HepG2 (cell line): ENCODE measurements at regions not wholly inside any gene's neighbourhood (a gene's known extent, or its start where the extent isn't known, plus 50 kb on each side); places are given as distances from the start of the nearest gene placed in this dataset.

Source experiments
- ATAC-seq: fragments of 200-7000 bp; cut with Tn5 transposase; 3 replicates; pipeline ENCODE4 v1.9.1; 2020; ENCODE audit warnings: mild to moderate bottlenecking, moderate library complexity
- BruUV-seq: library from RNA; stranded (reverse); fragments of 400-500 nt; replicated peaks from 2 replicates; lab custom pipeline; 2021; lab: Mats Ljungman, UMichigan
- CTCF ChIA-PET: fragments of 300-600 bp; formaldehyde crosslinking; extraction: SDS; loops from one replicate; lab custom pipeline; 2021; ENCODE audit warnings: low total read pairs, inconsistent platforms, low intra/inter-chr PET ratio; lab: Yijun Ruan, JAX
- POLR2A ChIA-PET: fragments of 350-600 bp; sonication (Branson Sonifier 250); formaldehyde crosslinking; loops from one replicate; lab custom pipeline; 2020; ENCODE audit warnings: antibody characterized with exemption, inconsistent platforms; lab: Yijun Ruan, JAX
- DNase-seq: peaks from one replicate; pipeline ENCODE4 v3.0.0-alpha.2; 2015; ENCODE audit warnings: low spot score
- FAIRE-seq: peaks from 3 replicates; lab custom pipeline; 2011; peaks lifted over from hg19 to GRCh38; lab: Jason Lieb, UNC
- H2AFZ ChIP-seq: one replicate; pipeline ENCODE4 v1.6.1; 2011; ENCODE audit warnings: low read length, inconsistent platforms
- H3K27ac ChIP-seq: fragments of 300-600 bp; 3 replicates; pipeline ENCODE4 v1.8.0; 2011; ENCODE audit warnings: mixed run types, mild to moderate bottlenecking, mixed read lengths, low read length, inconsistent platforms; ENCODE audit not compliant: insufficient read depth; ENCODE audit errors: extremely low read length
- H3K27me3 ChIP-seq, 2 experiments: fragments of 200-600 bp in 1 of 2; 2 replicates in 1 of 2; 3 replicates in 1 of 2; pipeline versions ENCODE4 v1.6.0 to v1.8.0; 2011; ENCODE audit warnings: low read length in 2 of 2, mild to moderate bottlenecking in 2 of 2, moderate library complexity in 2 of 2, inconsistent platforms in 1 of 2; ENCODE audit not compliant: insufficient read depth in 2 of 2, control insufficient read depth in 1 of 2
- H3K36me3 ChIP-seq, 2 experiments: fragments of 200-600 bp in 1 of 2; replicated peaks in 1 of 2; 2 replicates in 1 of 2; 3 replicates in 1 of 2; pipeline versions ENCODE4 v1.5.1 to v1.8.0; 2011; ENCODE audit warnings: low read length in 2 of 2, inconsistent platforms in 1 of 2; ENCODE audit not compliant: insufficient read depth in 2 of 2, control insufficient read depth in 1 of 2
- H3K4me1 ChIP-seq: 2 replicates; pipeline ENCODE4 v1.5.1; 2012; ENCODE audit warnings: low read length, inconsistent platforms; ENCODE audit not compliant: insufficient read depth
- H3K4me2 ChIP-seq: 2 replicates; pipeline ENCODE4 v1.6.0; 2011; ENCODE audit warnings: low read depth, low read length, inconsistent platforms
- H3K4me3 ChIP-seq, 3 experiments: fragments of 200-600 bp in 1 of 3; sonication (generic), shearing (Covaris generic) in 1 of 3; replicated peaks in 1 of 3; 2 replicates each; pipeline ENCODE4 v1.5.1; 2011 to 2016; ENCODE audit warnings: low read length in 3 of 3, inconsistent platforms in 2 of 3, low read depth in 2 of 3, mild to moderate bottlenecking in 2 of 3, control low read depth in 1 of 3, mixed read lengths in 1 of 3; ENCODE audit not compliant: insufficient read depth in 1 of 3
- H3K79me2 ChIP-seq: one replicate; pipeline ENCODE4 v1.6.1; 2011; ENCODE audit warnings: low read length, inconsistent platforms; ENCODE audit not compliant: insufficient read depth
- H3K9ac ChIP-seq: 2 replicates; pipeline ENCODE4 v1.6.0; 2011; ENCODE audit warnings: mild to moderate bottlenecking, low read depth, low read length, inconsistent platforms; ENCODE audit not compliant: insufficient read depth
- H3K9me3 ChIP-seq: 2 replicates; pipeline ENCODE4 v1.5.1; 2012; ENCODE audit warnings: mild to moderate bottlenecking, low read length
- H4K20me1 ChIP-seq: 2 replicates; pipeline ENCODE4 v1.6.0; 2011; ENCODE audit warnings: inconsistent platforms, mild to moderate bottlenecking, low read length, moderate library complexity; ENCODE audit not compliant: insufficient read depth
- CEBPB ChIP-seq: IDR thresholded peaks from 2 replicates; pipeline ENCODE4 v1.6.1; 2011; ENCODE audit warnings: low read depth, low read length, improper control_type of control experiment, borderline replicate concordance
- GRHL1 ChIP-seq: sonication (generic); formaldehyde crosslinking; conservative IDR thresholded peaks from 2 replicates; pipeline ENCODE4 v1.8.0; 2022; ENCODE audit warnings: missing genetic modification reagents
- KLF13 ChIP-seq: sonication (generic); formaldehyde crosslinking; IDR thresholded peaks from 2 replicates; pipeline ENCODE4 v1.4.0; 2020; ENCODE audit warnings: mild to moderate bottlenecking, missing genetic modification reagents
- MEF2D ChIP-seq: sonication (generic); formaldehyde crosslinking; IDR thresholded peaks from 2 replicates; pipeline ENCODE4 v1.5.1; 2020; ENCODE audit warnings: mild to moderate bottlenecking, missing genetic modification reagents
- MXD3 ChIP-seq: IDR thresholded peaks from 2 replicates; pipeline ENCODE4 v1.6.1; 2016; ENCODE audit warnings: mild to moderate bottlenecking, missing biosample characterization, missing genetic modification reagents
- PHF20 ChIP-seq: sonication (generic); formaldehyde crosslinking; IDR thresholded peaks from 2 replicates; pipeline ENCODE4 v1.5.0; 2020; ENCODE audit warnings: mild to moderate bottlenecking, missing genetic modification reagents
- SP4 ChIP-seq: sonication (generic); formaldehyde crosslinking; IDR thresholded peaks from 2 replicates; pipeline ENCODE4 v1.8.1; 2023; ENCODE audit warnings: mild to moderate bottlenecking, missing genetic modification reagents
- TCF7 ChIP-seq: sonication (generic); IDR thresholded peaks from 2 replicates; pipeline ENCODE4 v1.6.1; 2016; ENCODE audit warnings: antibody characterized with exemption, low read depth
- THRA ChIP-seq: sonication (generic); formaldehyde crosslinking; IDR thresholded peaks from 2 replicates; pipeline ENCODE4 v1.4.0; 2020; ENCODE audit warnings: missing genetic modification reagents, borderline replicate concordance
- ZFP36 ChIP-seq: fragments of 150-350 bp; IDR thresholded peaks from 2 replicates; pipeline ENCODE4 v1.6.1; 2018; ENCODE audit warnings: borderline replicate concordance, low read length, low read depth; ENCODE audit not compliant: partially characterized antibody
- ZNF232 ChIP-seq: sonication (generic); formaldehyde crosslinking; IDR thresholded peaks from 2 replicates; pipeline ENCODE4 v1.4.0; 2020; ENCODE audit warnings: missing genetic modification reagents, borderline replicate concordance
- ZNF260 ChIP-seq: sonication (generic); formaldehyde crosslinking; IDR thresholded peaks from 2 replicates; pipeline ENCODE4 v1.4.0; 2020; ENCODE audit warnings: missing genetic modification reagents, low read depth, mild to moderate bottlenecking, borderline replicate concordance
- ZNF264 ChIP-seq: sonication (generic); formaldehyde crosslinking; IDR thresholded peaks from 2 replicates; pipeline ENCODE4 v1.4.0; 2020; ENCODE audit warnings: missing genetic modification reagents
- ZNF580 ChIP-seq: IDR thresholded peaks from 2 replicates; pipeline ENCODE4 v1.6.1; 2016; ENCODE audit warnings: low read depth, borderline replicate concordance
- ZNF703 ChIP-seq: sonication (generic); formaldehyde crosslinking; IDR thresholded peaks from 2 replicates; pipeline ENCODE4 v1.5.1; 2020; ENCODE audit warnings: missing genetic modification reagents, mild to moderate bottlenecking, moderate library complexity, borderline replicate concordance
- WGBS: methylation state at CpG from one replicate; pipeline ENCODE4 v1.1.6; 2017; ENCODE audit warnings: low lambda C conversion rate; 5-methylcytosine and 5-hydroxymethylcytosine counted together
- in situ Hi-C: cut with HindIII; loops from 2 replicates; pipeline ENCODE4 v1.10.0; 2017; ENCODE audit warnings: low pct_unique_long_range_greater_than_20kb; ENCODE audit not compliant: extremely low pct_ligation_motif_present
- intact Hi-C: fragments of 100-400 bp; cut with micrococcal nuclease; formaldehyde crosslinking; loops from one replicate; pipeline ENCODE4 v1.10.0; 2022; ENCODE audit not compliant: unreplicated experiment

- no peak overlapping the region for H3K4me2 ChIP-seq
- 43% methylated on average over 4 of the region's 4 CpGs for whole genome bisulfite sequencing
- no TSS peak for BruUV-seq
- intact Hi-C loops, result no loop called here
- no peak overlapping the region for H3K4me3 ChIP-seq
- no peak for DNase-seq
- ChIA-PET POLR2A (no interaction called here), CTCF (no interaction called here)
- no peaks in the 10 kb centered on the region for H3K4me1 ChIP-seq
- H4K20me1 ChIP-seq, result no peaks in the 10 kb centered on the region
- FAIRE-seq, result no peak
- no peak for ATAC-seq
- H3K9me3 ChIP-seq, result no peaks in the 10 kb centered on the region
- H3K36me3 ChIP-seq, result no peaks in the 10 kb centered on the region
- no peak overlapping the region for H3K27ac ChIP-seq
- peaks cover 0 to 42% of the 10 kb centered on the region in 2 experiments; a peak in 2 of 5 replicates for H3K27me3 ChIP-seq
- in situ Hi-C loops, result no loop called here
- no peaks in the 10 kb centered on the region for H3K79me2 ChIP-seq
- H3K9ac ChIP-seq, result no peak overlapping the region
- no peak overlapping the region for H2AFZ ChIP-seq
- TF ChIP-seq MXD3 (CRISPR knock-in tag) (no peak), CEBPB (0 out of 2 replicates have a peak, but pooled peaks have one; percentile 14), ZNF580 (no peak), ZFP36 (peak; percentile 24), ZNF232 (CRISPR knock-in tag) (no peak)
These were observed 173.5 kb upstream of the KLF6 start for GRCh38 chr10:3958472-3958996.

GRCh38 chr10:3955955-3956617 is 171.1 kb upstream of the KLF6 start:
- BruUV-seq, result no TSS peak
- FAIRE-seq, result no peak
- peaks cover 0 to 27% of the 10 kb centered on the region in 2 experiments; a peak in 2 of 5 replicates for H3K27me3 ChIP-seq
- H3K4me3 ChIP-seq, result no peak overlapping the region
- intact Hi-C loops (no loop called here), in situ Hi-C loops (no loop called here)
- H3K9ac ChIP-seq, result no peak overlapping the region
- H3K4me1 ChIP-seq, result no peaks in the 10 kb centered on the region
- no peaks in the 10 kb centered on the region for H3K79me2 ChIP-seq
- H3K36me3 ChIP-seq, result no peaks in the 10 kb centered on the region
- no peak for DNase-seq
- H3K27ac ChIP-seq, result no peak overlapping the region
- no peak overlapping the region for H2AFZ ChIP-seq
- no peaks in the 10 kb centered on the region for H4K20me1 ChIP-seq
- ChIA-PET POLR2A (no interaction called here), CTCF (no interaction called here)
- ATAC-seq, result peak; percentile 27; the same call in 2 of the 3 replicates
- H3K9me3 ChIP-seq, result no peaks in the 10 kb centered on the region
- H3K4me2 ChIP-seq, result no peak overlapping the region
- WGBS, result 52% methylated on average over 11 of the region's 13 CpGs
- no peak for TF ChIP-seq SP4 (CRISPR knock-in tag)
- no peak for TF ChIP-seq PHF20 (CRISPR knock-in tag)
- TF ChIP-seq THRA, result no peak
- no peak for TF ChIP-seq MEF2D
- TF ChIP-seq TCF7, result no peak
- no peak for TF ChIP-seq KLF13 (CRISPR knock-in tag)
- TF ChIP-seq ZNF260 (CRISPR knock-in tag), result no peak
- TF ChIP-seq ZNF703 (CRISPR knock-in tag), result no peak
- TF ChIP-seq ZNF264 (CRISPR knock-in tag), result no peak
- TF ChIP-seq GRHL1 (CRISPR knock-in tag), result no peak
